Renal cortex interstitium (tissue), 11 donors: ENCODE measurements at regions not wholly inside any gene's neighbourhood (a gene's known extent, or its start where the extent isn't known, plus 50 kb on each side); places are given as distances from the start of the nearest gene placed in this dataset.

Experiments
- DNase-seq, 11 donors: peaks; one replicate each; pipeline ENCODE4 v3.0.0-alpha.2; 2013; ENCODE audit warnings: low read depth in 9 of 11, low spot score in 4 of 11; ENCODE audit errors: extremely low read depth in 1 of 11

- DNase-seq = no peak
Measured at GRCh38 chr5:155274484-155274883, 260.9 kb downstream of the KIF4B start.

DNA sequence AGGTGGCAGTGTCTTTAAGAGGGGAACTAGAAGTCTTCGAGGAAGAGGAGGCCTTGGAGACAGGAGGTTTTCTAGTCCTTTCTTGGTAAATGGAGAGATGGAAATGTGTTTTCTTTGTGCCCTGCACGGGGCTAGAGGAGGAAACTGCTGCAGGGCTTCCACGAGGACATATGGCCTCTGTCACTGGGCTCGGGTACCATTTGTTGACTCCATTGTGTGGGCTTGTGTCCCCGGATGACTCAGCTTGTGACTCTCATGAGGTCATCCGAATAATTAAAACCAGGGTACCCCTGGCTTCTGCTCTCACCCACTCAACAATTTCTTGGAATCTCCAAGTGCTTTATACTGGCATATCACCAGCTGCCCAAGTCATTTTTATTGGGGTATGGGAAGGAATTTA is 261.7 kb downstream of the KIF4B start:
- no peak for DNase-seq

DNA sequence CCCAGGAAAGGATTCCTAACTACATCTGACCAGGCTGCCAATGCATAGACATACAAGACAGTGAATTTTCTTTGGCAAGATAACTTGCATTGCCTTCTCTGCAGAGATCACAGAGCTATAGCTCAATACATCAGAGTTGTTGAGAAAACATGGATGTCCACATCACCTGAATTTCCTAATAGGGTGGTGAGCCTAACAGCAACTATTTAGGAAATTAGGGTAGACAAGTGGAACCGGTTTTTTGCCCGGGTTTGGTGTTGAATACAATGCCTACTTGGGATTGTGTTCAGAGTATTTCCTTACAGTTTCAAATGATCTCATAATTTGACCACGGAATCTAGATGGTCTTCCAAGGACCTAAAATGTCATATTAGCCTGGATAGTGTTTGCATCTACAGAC is 262.7 kb downstream of the KIF4B start:
- no peak for DNase-seq

DNA sequence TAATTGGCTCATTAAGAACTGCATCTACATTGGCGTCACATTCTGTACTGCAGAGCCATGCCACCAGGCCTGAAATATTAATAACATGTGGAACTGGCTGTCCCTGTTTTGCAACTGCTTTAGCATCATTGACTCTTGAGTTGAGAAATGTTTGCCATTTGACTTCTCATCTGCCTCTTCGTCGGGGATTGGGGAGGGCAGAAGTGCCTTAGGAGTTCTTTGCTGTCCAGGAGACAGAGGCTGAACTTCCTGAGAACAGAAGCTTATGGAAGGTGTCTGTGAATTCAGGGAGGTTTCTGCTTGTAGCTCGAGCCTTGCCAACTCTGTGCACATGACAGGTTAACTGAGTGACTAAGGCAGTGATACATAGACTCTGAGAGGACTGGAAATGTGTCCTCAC is 265.0 kb downstream of the KIF4B start:
- no peak for DNase-seq

GRCh38 chr5:155282503-155283107 is 269.1 kb downstream of the KIF4B start:
- no peak for DNase-seq

DNA sequence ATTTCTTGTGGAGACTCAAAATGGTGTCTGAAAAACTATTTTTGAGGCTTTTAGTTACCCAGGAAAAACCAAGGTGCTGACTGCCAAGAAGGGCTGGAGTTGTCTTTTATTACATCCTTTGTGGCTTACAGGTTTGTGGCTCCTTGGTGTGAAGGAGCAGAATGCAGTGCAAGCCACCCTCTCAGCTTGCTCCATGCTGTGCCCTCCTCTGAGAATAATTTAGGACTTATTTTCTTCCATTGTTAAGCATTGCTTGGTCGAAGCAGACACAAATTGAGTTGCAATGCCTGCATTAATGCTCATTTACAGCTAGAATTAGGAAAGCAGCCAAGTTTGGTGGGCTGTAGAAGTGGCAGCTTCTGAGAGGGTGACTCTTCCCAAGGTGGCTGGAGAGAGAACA is 272.2 kb downstream of the KIF4B start:
- no peak for DNase-seq

DNA sequence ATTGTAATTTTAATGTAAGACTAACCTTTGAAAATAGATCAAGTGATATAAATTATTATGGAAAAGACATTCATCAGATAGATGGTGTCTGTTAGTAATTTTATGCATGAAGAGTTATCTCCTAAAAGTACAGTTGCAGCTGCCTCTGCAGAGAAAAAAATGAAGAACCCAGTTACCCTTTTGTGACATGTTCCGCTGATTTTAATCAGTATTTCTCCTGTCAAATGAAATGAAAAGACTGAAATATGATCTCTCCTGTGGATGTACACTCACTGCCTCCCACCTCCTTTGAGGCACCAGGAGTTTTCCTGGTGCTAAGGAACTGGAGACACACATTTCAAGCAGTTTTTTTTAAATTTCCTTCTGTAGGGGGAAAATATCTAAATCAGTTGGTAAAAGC is 277.4 kb downstream of the KIF4B start:
- peak in 6 of 11 donors; percentile 4 to 18 (median 7) for DNase-seq

GRCh38 chr5:155293605-155294178 is 280.1 kb downstream of the KIF4B start:
- no peak for DNase-seq

- no peak for DNase-seq
Measured at GRCh38 chr5:155295111-155295510, 281.6 kb downstream of the KIF4B start.

- DNase-seq = no peak
Measured at GRCh38 chr5:155299386-155300005, 285.9 kb downstream of the KIF4B start.

DNA sequence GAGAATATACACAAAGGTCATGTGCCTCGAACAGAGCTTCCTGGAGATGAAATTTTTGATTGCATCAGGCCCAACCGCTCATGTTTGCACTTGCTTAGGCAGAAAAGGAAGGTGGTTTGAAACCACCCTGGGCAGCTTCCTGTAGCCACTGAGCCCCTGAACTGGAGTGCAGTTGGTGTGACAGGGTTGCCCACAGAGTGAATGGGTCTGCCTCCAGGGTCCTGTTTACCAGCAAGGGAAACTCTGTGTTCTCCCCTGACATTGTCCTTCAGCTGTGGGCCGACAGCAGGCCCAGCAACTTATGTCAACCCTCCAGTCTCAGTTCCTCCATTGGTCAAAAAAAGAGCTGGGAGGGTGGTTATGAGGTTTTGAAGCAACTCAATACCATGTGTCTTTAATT is 289.6 kb downstream of the KIF4B start:
- no peak for DNase-seq

DNA sequence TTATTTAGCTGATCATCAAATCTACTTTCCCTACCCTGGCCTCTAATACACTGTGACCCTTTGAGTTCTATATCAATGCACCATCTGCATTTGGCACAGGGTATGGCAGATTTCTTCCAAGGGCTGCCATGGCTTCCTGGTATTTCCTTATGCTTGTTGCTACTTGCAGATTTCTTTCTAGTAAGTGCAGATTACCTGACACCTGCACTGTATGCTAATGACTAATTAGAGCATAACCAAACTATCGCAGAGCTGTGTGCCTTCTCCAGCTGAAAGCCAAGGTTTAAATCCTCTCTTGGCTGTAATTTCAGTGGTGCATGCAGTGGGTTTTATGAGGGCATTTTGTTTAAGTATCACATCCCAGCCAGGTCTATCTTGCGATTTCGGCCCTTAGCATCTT is 293.7 kb downstream of the KIF4B start:
- no peak for DNase-seq

- DNase-seq = no peak
Measured at GRCh38 chr5:155308289-155308688, 294.7 kb downstream of the KIF4B start.

GRCh38 chr5:155309021-155309746 is 295.6 kb downstream of the KIF4B start:
- DNase-seq = no peak

- DNase-seq = no peak
Measured at GRCh38 chr5:155311721-155312120, 298.2 kb downstream of the KIF4B start.

DNA sequence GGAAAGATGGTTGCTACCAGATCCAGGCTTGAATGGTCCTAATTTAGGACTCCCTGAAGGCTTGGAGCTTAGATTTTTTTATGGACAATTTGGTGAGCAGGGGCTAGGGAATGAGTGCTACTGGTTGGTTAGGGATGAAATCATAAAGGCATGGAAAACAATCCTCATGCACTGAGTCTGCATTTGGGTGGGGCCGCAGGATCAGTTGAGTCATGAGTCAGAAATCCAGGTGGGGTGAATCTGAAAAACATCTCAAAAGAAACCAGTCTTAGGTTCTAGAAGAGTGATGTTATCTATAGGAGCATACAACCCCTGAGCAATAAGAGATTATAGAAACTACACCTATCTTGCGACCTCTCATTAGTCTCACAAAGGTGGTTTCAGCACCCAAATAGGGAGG is 300.0 kb downstream of the KIF4B start:
- no peak for DNase-seq

GRCh38 chr5:155316070-155316714 is 302.6 kb downstream of the KIF4B start:
- DNase-seq = no peak

GRCh38 chr5:155332618-155333017 is 319.1 kb downstream of the KIF4B start:
- no peak for DNase-seq

GRCh38 chr5:155342956-155343355 is 329.4 kb downstream of the KIF4B start:
- DNase-seq = no peak

GRCh38 chr5:155343468-155343867 is 329.9 kb downstream of the KIF4B start:
- DNase-seq = no peak
